Urothelium cell line (cell line): ENCODE measurements at regions not wholly inside any gene's neighbourhood (a gene's known extent, or its start where the extent isn't known, plus 50 kb on each side); places are given as distances from the start of the nearest gene placed in this dataset.

Source experiments
- DNase-seq: peaks from one replicate; pipeline ENCODE4 v3.0.0; 2011; ENCODE audit warnings: low spot score, mixed read lengths
- FAIRE-seq: peaks from 2 replicates; lab custom pipeline; 2011; peaks lifted over from hg19 to GRCh38; lab: Jason Lieb, UNC

DNA sequence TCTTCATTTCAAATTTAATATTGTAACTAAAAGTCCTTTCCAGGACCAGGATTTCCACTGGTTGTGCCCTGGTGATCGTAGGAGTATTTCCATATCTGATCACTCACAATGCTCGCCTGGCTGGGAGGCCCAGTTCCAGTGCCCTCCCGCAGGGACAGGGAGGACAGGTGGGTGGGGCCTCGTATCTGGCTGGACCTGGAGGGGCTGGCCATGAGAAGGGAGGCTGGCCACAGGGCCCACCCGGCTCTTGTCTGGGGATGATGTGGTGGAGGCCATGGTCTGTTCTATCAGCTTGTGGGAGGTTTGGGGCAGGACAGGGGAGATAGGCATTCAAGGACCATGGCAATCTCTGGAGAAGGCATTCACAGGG is 286.4 kb downstream of the GADD45G start:
- FAIRE-seq (no peak), DNase-seq (no peak)

DNA sequence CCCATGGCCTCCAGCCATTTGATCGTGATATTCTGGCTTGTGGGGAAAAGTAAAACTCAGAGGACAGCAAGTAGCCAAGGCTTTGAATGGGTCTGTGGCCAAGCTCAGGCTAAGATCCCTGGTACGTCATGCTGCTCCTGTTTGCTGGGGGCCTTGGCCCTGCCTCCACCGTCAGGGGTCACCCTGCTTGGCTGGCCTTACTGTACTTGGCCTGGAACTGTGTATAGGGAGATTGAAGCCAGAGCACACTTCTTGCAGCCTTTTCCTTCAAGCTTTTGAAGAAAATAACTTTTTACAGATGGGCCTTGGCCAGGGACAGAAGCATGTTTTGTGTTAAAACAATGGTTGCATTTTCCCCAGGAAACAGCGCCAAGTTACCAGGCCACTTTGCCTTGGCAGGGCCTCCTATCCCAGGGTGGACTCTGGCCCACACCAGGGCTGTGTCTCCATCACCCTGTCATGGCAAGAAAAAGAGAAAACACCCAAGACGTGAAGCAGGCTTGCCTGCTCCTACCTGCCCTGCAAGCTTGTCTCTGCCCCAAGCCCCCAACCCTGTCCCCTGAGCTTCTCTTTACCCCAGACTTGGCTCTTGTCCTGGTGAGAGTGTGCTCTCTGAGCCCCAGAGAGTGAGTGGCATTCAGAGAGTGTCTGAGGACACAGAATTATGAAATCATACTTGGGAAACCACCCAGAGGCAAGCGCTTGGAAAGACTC is 286.9 kb downstream of the GADD45G start:
- no peak for DNase-seq
- no peak for FAIRE-seq

DNA sequence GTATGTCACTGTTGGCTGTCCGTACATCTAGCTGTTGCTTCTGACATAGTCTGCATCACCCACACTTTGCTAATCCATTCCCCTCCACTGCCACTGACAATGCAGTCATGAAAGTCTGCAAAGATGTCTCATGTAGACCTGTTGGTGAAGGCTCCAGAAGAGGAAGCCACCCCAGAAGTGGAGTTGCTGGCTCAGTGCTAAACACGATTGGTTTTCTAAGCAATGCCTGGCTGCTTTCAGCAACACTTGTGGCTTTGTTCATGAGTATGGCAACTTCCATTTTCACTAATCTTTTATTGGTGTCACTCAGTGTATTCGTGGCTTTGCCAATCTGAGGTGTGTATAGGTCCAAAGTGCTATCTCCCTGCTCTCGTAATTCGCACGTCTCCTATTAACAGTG is 288.1 kb downstream of the GADD45G start:
- DNase-seq: no peak
- FAIRE-seq: no peak

DNA sequence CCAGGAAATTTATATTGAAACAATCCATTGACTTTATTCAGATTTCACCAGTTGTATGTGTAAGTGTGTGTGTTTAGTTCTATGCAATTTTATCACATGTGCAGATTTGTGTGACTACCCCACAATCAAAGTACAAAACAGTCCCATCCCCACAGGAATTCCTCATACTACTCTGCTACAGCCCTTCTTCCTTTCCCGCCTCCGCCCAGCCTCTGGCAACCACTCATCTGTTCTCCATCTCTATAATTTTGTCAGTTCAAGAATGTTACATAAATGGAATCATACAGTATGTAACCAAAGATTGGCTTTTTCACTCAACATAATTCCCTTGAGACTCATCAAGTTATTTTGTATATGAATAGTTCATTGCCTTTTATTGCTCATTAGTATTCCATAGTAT is 289.1 kb downstream of the GADD45G start:
- no peak for FAIRE-seq
- DNase-seq: no peak

DNA sequence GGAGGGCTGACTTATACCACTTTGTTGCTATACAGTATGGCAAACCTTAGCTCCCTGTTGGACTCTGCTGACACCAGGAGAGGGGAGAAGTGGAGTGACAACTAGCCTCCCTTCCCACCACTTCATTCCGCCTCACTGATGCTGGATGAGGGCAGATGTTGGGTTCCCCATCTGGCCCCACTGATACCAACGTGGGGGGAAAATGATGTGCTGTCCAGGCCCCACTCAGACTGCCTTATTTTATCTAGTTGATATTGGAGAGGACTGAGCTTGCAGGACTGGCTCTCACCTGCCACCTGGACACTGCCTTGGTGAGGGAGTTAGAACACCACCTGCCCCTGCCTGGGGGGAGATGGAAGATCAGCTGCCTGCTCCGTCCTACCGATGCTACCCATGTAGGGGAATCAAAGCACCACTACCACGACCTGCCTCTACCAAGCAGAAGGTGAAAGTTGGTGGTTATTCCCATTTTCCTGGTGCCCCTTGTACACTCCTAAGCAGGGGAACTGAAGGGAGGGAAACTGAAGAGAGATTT is 292.1 kb downstream of the GADD45G start:
- FAIRE-seq (no peak), DNase-seq (no peak)

DNA sequence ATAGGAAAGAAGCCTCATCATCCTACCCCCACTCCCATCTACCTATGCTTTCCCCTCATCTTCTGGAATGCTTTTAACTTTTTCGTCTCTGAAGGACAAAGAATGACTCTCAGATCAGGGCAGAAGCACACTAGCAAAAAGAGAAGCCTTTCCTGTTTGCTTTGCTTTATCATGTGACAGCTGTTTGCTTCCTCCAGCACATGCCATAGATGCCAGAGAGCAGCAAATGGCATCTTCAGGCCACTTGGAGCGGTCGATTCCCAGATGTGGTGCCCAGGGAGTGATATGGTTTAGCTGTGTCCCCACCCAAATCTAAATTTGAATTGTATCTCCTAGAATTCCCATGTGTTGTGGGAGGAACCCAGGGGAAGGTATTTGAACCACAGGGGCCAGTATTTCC is 294.8 kb downstream of the GADD45G start:
- DNase-seq (no peak), FAIRE-seq (no peak)

DNA sequence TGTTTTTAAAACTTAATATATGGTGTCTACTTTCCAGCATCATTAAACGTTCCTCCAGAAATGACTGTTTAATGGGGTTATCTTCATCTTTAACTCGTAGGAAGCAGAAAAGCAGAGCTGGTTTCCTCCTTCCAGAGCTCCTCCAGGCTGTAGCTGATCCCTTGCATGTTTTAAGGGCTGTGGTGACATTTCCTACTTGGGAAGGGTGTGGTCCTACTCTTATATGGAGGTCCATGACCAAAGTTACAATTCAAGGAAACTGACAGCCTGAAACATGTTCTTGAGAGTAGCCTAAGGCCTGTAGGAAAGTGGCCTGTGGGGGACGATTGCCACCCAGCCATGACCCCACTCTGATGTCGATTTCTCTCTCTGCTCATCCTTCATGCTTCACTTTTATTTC is 297.1 kb downstream of the GADD45G start:
- FAIRE-seq (no peak), DNase-seq (no peak)

DNA sequence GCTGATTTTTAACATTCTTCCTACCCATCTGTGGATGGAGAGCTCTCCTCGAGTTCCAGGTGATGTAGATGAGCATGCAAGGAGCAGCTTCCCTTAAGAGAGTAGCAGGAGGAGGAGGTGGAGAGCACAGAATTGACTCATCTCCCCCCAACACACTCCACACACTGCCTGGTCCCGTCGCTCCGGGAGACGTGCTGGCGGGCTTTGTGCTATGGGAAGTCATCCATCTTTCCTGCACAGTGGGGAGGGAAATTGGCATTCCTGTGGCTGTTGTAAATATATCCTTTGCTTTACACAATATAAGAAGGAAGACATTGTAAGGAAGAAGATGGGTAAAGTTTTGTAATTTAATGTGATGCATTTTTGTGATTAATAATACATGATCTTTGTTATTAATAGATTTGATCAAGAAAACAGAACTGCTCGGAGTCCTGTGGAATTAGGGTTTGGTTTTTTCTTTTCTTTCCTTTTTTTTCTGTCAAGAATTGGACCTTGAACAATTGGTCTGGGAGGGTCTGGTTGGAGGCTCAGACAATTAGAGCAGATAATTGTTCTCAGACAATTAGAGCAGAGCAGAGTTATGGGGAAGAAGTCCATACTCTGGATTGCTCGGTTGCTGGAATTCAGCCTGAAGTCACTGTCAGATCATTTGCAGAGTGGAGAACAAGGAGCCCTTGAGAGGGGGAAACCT is 297.8 kb downstream of the GADD45G start:
- FAIRE-seq (no peak), DNase-seq (peak; percentile 60)

DNA sequence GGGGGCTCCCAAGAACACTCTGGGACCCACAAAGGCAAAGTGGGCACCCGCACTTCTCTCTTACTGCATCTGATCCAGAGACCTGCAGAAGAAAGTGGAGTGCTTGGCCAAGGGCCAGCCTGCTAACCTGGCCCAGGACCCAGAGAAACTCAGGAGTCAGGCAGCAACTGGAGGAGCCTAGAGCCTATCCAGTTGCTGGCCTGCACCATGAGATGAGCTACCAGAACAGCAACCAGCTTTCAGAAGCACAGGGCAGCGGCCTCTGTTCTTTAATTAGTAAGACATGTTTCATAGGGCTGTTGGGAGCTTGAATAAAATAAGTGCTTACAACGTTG is 298.3 kb downstream of the GADD45G start:
- no peak for FAIRE-seq
- DNase-seq: no peak

DNA sequence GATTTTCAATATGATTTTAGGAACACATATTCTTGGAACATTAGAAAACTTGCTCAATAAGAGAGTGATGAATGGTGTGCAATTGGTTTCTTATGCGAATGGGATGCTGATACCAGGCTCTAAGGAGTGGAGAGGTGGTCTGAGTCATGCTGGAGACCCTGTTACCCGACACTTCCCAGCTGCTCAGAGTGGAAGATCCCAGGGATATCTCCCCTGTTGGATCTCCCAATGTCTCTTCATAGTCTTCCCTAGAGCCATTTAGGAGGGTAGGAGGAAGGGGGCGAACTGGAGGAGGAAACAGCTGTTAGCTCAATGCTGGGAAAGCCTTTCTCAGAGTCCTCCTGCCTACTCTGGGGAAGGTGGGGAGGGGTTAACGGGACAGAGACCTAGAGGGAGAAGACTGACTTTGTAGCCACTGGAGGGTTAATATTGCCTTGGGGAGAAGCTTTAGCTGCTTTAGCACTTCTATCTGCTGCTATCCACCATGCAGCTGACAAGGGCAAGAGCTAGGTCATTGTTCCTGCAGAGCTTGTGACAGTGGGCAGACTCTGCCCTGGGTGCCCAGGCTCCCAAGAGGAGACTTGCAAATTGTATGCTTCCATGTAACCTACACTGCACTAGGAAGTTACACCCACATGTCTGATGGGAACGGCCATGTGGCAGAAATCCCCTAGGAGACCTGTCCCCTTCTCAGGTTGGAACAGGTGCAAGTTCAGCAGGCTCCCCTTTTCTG is 301.0 kb downstream of the GADD45G start:
- DNase-seq (no peak), FAIRE-seq (no peak)

DNA sequence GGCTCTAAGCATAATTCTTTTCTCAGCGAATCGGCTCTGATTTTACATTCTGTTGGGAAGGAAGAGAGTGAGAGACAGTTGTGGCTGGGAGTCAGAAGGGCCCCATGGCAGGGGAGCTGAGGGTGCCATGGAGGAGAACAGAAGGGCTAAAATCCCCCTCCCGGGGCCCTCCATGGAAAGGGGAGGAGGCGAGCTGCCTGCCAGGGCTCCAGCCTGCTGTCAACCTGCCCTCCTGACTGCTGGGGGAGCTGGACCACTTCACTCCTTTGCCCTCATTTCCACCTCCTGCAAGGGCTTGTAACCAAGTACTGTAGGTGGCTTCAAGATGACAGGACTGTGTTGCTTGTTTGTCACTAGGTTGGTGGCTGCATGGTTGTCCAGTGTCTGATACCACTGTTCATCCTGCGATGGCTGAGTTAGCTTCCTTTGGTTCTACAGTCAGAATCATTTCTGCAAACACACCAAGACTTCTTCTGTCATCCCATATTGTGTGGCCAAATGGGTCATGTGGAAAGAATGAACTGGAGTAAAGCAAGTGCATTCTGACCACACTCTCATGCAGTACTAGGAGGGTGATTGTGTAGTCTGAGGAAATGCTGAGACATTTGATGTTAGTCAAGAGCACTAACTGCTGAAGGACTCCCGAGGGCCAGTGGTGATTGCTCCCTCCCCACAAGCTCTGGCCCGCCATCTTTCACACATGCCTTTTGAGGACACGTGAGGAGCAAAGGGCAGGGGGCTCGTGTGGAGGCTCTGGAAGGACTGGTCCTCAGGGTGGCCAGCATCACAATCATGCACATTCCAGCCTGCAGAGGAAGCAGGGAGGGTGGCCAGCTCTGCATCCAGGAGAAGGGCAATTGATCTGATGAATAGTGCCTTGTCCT is 307.2 kb downstream of the GADD45G start:
- FAIRE-seq (no peak), DNase-seq (no peak)

DNA sequence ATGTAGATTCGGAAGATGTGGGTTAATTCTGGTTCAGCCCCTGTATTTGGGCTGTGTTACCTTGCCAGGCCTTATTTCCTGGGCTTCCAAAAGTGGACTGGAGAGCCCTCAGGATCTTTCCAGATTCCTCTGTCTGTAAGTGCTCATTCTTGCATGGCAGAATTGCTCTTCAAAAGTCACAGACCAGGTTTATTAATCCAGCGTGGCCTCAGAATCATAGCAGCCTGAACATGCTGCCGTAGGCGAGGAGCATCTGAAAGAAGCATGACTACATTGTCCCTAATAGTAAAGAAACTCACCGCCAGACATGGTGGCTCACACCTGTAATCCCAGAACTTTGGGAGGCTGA is 307.8 kb downstream of the GADD45G start:
- FAIRE-seq (no peak), DNase-seq (no peak)

DNA sequence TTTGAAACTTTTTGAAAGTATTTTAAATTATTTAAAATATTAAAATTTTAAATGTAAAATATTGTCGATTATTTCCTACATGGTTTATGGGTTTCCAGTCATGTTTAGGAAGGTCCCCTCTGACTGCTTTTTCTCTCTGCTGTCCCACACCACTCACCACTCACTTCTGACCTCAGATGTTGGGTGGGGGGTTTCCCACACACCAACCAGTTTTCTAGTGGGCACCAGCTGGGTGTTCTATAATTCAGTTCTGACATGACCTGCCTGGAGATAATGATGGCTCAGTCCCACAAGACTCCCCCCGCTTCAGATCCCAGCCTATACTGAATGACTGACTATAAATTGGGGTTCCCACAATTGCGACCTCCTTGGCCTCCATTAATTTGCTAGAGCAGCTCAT is 310.4 kb downstream of the GADD45G start:
- no peak for FAIRE-seq
- no peak for DNase-seq

DNA sequence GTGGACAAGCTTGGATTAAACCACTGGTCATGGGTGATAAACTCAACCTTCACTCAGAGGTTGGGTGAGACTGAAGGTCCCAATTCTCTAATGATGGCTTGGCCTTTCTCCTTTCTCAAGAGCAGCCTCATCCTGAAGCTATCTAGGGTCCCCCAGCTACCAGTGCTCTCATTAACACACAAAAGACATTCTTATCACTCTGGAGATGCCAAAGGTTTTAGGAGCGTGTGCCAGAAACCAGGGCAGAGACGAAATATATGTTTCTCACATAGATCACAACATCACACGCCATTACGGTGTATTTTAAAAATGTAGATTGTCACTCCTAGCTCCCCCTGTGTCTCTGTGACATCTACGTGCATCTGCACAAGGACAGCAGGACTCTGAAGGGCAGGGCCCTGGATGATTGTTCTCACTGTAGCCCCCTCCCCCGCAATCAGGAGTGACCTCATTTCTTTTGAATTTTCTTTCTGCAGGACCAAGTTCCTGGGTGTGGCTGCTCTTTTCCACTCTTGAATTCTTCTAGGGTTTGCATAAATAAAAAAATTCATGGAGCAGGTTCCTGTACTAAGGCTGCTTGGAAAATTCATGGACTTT is 311.3 kb downstream of the GADD45G start:
- no peak for FAIRE-seq
- peak; percentile 59 for DNase-seq

DNA sequence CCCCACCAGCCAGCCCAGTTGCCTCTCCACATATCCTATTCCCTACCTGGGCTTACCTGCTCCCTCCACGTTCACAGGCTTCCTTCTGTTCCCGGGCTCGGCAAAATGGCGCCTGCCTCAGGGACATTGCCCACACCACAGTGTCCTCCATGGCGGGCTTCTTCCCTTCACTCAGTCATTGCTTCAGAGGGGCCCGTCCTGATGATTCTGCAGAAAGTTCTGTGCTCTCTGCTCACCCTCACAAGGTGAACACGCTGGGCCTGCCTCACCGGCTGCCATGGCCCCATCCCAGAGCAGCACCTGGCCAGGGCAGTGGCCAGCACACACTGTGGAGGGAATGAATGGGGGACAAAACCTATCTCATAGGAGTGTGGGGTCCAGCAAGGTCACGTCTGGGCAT is 313.0 kb downstream of the GADD45G start:
- DNase-seq: no peak
- no peak for FAIRE-seq

DNA sequence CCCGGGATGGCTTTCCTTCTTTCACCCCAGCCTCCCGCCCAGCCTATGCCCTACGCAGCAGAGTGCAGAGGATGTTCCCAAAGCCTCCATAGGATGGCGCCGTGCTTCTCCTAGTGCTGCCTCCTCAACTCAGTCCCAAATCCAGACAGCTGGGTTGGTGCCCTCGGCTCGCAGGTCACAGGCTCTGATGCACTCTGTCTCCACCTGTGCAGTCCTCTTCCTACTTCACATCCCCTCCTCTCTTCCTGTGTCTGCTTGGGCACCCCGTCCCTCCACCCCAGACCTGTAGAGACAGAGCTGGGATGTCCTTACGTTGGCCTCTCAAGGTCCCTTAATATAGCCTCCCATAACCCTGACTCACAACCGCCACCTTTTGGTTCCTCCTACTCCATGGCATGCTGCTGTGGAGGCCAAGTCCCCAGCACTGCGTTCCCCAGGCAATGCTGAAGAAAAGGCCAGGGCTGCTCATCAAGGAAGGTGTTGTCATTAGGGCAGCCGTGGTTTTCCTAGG is 314.4 kb downstream of the GADD45G start:
- no peak for DNase-seq
- no peak for FAIRE-seq

DNA sequence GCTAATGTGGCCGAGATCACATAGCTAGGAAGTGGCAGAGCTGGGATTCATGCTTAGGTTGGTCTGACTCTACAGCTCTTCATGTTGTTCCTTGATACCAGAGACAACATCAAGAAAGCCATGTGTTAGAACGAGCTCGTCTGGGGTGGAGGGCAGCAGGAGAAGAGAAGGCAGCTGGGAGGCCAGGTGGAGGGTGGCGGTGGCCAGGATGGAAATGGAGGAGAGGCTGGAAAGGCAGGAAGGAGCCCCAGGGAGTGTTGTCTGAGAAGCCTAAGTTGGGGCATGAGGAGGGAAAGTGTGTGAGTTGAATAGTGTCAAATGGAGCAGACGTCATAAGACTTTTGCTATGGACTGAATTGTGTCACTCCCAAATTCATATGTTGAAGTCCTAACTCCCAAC is 315.3 kb downstream of the GADD45G start:
- DNase-seq: no peak
- FAIRE-seq: no peak

DNA sequence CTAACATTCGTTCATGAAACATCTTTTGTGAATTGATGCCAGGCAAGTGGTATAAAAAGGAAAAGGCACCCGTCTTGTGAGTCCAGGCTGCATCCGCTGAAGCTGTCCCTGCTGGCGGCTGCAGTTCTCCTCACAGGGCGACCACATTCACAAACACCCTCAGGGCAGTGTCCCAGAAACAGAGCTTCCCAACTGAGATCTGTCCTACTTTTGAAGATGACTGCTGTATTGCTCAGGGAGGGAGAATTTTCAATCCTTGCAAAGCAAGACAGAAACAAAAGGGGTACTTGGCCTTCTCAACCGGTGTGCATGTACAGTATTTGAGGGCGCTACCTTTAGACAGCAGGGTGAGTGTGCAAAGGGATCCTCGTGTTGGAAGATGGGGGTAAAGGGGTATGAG is 316.1 kb downstream of the GADD45G start:
- FAIRE-seq: no peak
- no peak for DNase-seq

DNA sequence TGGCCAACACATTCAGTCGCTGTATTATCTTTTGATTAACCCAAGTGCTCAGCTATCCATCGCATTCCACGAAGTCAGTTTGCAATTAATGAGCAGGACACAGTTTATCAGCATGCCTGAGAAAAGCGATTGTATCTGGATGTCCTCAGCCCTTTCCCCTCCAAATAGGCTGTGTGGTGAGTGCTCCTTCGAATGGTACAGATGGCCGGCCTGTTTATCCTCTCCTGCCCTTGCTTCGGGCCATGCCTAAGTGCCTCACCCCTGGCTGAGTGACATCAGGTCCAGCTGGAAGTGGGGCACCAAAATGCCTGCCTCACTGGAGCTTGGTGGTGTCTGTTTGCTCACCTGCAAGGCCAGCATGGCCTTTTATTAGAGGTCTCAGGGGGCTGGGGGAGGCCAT is 317.3 kb downstream of the GADD45G start:
- FAIRE-seq (no peak), DNase-seq (no peak)

DNA sequence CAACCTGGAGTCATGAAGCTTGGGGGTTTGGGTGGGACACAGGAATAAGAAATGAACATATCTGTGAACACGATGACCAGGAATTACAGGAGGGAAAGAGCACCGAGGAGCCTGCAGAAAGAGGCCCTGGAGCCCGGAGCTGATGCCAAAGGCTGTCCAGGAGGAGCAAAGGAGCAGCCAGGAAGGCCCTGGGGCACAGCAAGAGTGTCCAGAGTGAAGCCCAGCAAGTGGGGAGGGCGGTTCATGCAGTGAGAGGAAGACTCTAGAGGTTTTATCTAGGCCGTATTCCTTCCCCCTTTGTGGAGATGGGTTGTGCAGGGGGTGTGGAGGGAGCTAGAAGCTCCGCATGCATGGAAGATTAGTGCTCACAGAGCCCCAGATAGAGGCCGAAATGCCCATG is 318.4 kb downstream of the GADD45G start:
- no peak for FAIRE-seq

More for the DNA sequence above, 318.4 kb downstream of the GADD45G start:
- DNase-seq: no peak
